Activated CD4-positive, alpha-beta T cell treated with anti-CD3 and anti-CD28 coated beads for 1 hour (primary cell): ENCODE measurements at regions not wholly inside any gene's neighbourhood (a gene's known extent, or its start where the extent isn't known, plus 50 kb on each side); places are given as distances from the start of the nearest gene placed in this dataset.
"Not testable (repeated sequence)": the region's sequence is repeated elsewhere in the genome, so short reads cannot be mapped to it uniquely, and the experiment has no call there.

Experiments
- DNase-seq: peaks from one replicate; pipeline ENCODE4 v3.0.0-alpha.2; 2020

- peak; percentile 50 for DNase-seq
Observed at GRCh38 chr19:34041925-34042521, 130.3 kb upstream of the LSM14A start.

- DNase-seq, result no peak
Observed at GRCh38 chr19:34044021-34044420, 128.3 kb upstream of the LSM14A start.

- DNase-seq, result no peak
Observed at GRCh38 chr19:34049944-34050343, 122.4 kb upstream of the LSM14A start.

- DNase-seq, result not testable (repeated sequence)
Observed at GRCh38 chr19:34050430-34050829, 121.9 kb upstream of the LSM14A start.

GRCh38 chr19:34051255-34051654 is 121.0 kb upstream of the LSM14A start:
- no peak for DNase-seq

- no peak for DNase-seq
Observed at GRCh38 chr19:34057155-34057554, 115.1 kb upstream of the LSM14A start.

- DNase-seq, result no peak
Observed at GRCh38 chr19:34066007-34066643, 106.2 kb upstream of the LSM14A start.

- DNase-seq, result no peak
Observed at GRCh38 chr19:34067861-34068271, 104.4 kb upstream of the LSM14A start.

- no peak for DNase-seq
Observed at GRCh38 chr19:34075661-34076091, 96.6 kb upstream of the LSM14A start.

- DNase-seq, result no peak
Observed at GRCh38 chr19:34082289-34083077, 89.8 kb upstream of the LSM14A start.

GRCh38 chr19:34084396-34085145 is 87.7 kb upstream of the LSM14A start:
- no peak for DNase-seq

- no peak for DNase-seq
Observed at GRCh38 chr19:34085336-34085735, 87.0 kb upstream of the LSM14A start.

- DNase-seq, result no peak
Observed at GRCh38 chr19:34088292-34088691, 84.0 kb upstream of the LSM14A start.

- DNase-seq, result no peak
Observed at GRCh38 chr19:34089566-34089965, 82.7 kb upstream of the LSM14A start.

- no peak for DNase-seq
Observed at GRCh38 chr19:34094960-34095359, 77.3 kb upstream of the LSM14A start.

GRCh38 chr19:34095411-34095810 is 76.9 kb upstream of the LSM14A start:
- DNase-seq, result not testable (repeated sequence)

GRCh38 chr19:34096020-34096915 is 76.0 kb upstream of the LSM14A start:
- DNase-seq, result no peak

GRCh38 chr19:34104096-34104495 is 68.2 kb upstream of the LSM14A start:
- no peak for DNase-seq

GRCh38 chr19:34104557-34104956 is 67.7 kb upstream of the LSM14A start:
- no peak for DNase-seq

- DNase-seq, result no peak
Observed at GRCh38 chr19:34109596-34109995, 62.7 kb upstream of the LSM14A start.

GRCh38 chr19:34118879-34119748 is 53.2 kb upstream of the LSM14A start:
- DNase-seq, result no peak
